ENCODE measurements at regions not wholly inside any gene's neighbourhood (a gene's known extent, or its start where the extent isn't known, plus 50 kb on each side); places are given as distances from the start of the nearest gene placed in this dataset.

DNA sequence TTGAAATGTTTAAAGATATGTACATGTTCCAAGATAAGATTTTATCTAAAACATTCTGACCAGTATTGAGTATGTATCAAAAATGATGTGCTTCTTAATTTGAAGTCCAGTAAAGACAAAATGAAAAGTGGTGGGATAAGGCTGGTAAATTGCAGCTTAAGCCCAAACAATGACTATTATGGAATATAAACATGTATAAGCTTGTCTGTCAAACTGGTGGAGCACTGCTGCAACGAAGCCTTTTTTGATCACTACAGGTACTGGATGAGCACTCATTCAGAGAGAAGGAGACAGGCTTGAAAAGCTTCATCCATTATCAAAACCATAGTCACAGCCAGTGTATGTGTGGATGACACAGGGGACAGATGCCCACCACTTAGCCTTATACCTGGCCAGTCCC lies 138.4 kb downstream of the ATP23 start:
- H3K4me1 Mint-ChIP-seq (ENCODE audit: insufficient read depth, unreplicated experiment): peaks cover 4% of the 10 kb centered on the region

DNA sequence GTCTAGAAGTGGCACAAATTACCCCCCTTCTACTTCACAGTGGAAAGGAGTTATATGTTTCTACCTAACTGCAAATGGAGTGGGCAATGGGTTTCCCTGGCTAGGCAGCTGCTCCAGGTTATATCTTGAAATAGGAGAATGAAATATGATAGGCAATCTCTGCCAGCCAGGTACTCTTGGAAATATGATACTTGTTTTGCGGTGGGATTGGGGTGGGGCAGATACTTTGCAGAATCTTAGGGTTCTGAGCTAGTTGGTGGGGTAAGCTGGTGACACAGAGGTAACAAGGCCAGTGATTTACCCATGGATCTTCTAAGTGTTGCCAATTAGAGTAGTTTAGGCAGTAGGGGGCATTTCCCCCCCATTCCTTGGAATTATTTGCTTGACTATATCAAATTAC lies 140.1 kb downstream of the ATP23 start:
- peak; percentile 31 for DNase-seq (ENCODE audit: unreplicated experiment)
- H3K27me3 Mint-ChIP-seq (ENCODE audit: insufficient read depth, unreplicated experiment): no peaks in the 10 kb centered on the region
- no TSS peak for BruUV-seq (replicated peaks)
- H3K27ac Mint-ChIP-seq (ENCODE audit: low read depth, unreplicated experiment): no peak overlapping the region
- peaks cover 4% of the 10 kb centered on the region for H3K4me1 Mint-ChIP-seq (ENCODE audit: insufficient read depth, unreplicated experiment)
- intact Hi-C loops (cut with micrococcal nuclease): no loop called here
- TF ChIP-seq, protein P1, sequence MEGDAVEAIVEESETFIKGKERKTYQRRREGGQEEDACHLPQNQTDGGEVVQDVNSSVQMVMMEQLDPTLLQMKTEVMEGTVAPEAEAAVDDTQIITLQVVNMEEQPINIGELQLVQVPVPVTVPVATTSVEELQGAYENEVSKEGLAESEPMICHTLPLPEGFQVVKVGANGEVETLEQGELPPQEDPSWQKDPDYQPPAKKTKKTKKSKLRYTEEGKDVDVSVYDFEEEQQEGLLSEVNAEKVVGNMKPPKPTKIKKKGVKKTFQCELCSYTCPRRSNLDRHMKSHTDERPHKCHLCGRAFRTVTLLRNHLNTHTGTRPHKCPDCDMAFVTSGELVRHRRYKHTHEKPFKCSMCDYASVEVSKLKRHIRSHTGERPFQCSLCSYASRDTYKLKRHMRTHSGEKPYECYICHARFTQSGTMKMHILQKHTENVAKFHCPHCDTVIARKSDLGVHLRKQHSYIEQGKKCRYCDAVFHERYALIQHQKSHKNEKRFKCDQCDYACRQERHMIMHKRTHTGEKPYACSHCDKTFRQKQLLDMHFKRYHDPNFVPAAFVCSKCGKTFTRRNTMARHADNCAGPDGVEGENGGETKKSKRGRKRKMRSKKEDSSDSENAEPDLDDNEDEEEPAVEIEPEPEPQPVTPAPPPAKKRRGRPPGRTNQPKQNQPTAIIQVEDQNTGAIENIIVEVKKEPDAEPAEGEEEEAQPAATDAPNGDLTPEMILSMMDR (IDR thresholded peaks at IDR 0.05; ENCODE audit: unreplicated experiment): no peak
- ChIA-PET CTCF (interaction anchor here (0.6 kb wide), 1 partner anchor 1034 kb away, joined by 5 read pairs; no protein-coding TSS in a partner anchor), POLR2A (interaction anchor here (0.7 kb wide), 1 partner anchor 12 kb away, joined by 3 read pairs; no protein-coding TSS in a partner anchor)
- no peaks in the 10 kb centered on the region for H3K36me3 Mint-ChIP-seq (ENCODE audit: insufficient read depth, unreplicated experiment)
- H3K4me3 Mint-ChIP-seq (ENCODE audit: unreplicated experiment): no peak overlapping the region
- no peaks in the 10 kb centered on the region for H3K9me3 Mint-ChIP-seq (ENCODE audit: unreplicated experiment)

More for the DNA sequence above, 138.4 kb downstream of the ATP23 start:
- Mint-ChIP-seq H3K27me3 (ENCODE audit: insufficient read depth, unreplicated experiment) (no peaks in the 10 kb centered on the region), H3K4me3 (ENCODE audit: unreplicated experiment) (no peak overlapping the region), H3K27ac (ENCODE audit: low read depth, unreplicated experiment) (no peak overlapping the region), H3K9me3 (ENCODE audit: unreplicated experiment) (no peaks in the 10 kb centered on the region), H3K36me3 (ENCODE audit: insufficient read depth, unreplicated experiment) (no peaks in the 10 kb centered on the region)
- ChIA-PET POLR2A (interaction anchor here (0.5 kb wide), 1 partner anchor 236 kb away, joined by 3 read pairs; no protein-coding TSS in a partner anchor), CTCF (no interaction called here)
- TF ChIP-seq, protein P1 (IDR thresholded peaks at IDR 0.05; ENCODE audit: unreplicated experiment): no peak
- intact Hi-C loops (cut with micrococcal nuclease): no loop called here
- DNase-seq (ENCODE audit: unreplicated experiment): no peak
- no TSS peak for BruUV-seq (replicated peaks)

DNA sequence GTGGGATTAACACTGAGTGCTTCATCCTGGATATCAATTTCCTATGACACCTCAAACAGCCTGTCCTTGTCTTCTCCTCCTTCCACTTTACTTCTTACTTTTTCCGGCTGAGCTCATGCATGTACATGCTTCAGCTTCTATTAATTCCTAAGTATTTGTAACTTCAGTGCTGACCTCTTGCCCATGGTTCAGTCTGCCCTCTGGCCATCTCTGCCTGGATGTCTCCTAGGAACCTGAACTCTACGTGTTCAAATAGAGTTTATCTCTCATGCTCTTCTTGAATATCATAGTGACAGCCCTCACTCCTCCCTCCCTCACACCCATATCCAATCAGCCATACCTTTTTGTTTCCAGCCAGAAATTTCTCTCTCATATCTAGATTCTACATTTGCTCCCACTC lies 141.6 kb downstream of the ATP23 start:
- no TSS peak for BruUV-seq (replicated peaks)

DNA sequence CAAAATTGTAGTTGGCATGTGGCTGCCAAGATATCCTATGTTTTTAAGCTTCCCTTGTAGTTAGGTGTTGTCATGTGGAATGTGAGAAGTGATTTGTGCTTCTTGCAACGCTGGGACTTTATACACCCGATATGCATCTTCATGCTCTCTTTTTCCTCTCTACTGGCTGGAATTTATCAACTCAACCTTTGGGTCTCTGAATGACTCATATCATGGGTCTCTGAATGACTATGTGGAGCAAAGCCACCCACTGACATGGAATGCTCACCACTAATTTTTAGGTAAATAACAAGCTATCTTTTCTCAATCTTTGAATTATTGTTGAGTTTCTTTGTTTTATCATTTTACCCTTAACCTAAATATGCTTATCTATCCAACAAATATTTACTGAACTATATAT lies 144.6 kb downstream of the ATP23 start:
- no peak overlapping the region for H3K4me3 Mint-ChIP-seq (ENCODE audit: unreplicated experiment)
- ChIA-PET POLR2A (no interaction called here), CTCF (no interaction called here)
- H3K36me3 Mint-ChIP-seq (ENCODE audit: insufficient read depth, unreplicated experiment): no peaks in the 10 kb centered on the region
- H3K9me3 Mint-ChIP-seq (ENCODE audit: unreplicated experiment): no peaks in the 10 kb centered on the region
- no peak overlapping the region for H3K27ac Mint-ChIP-seq (ENCODE audit: low read depth, unreplicated experiment)
- no peak for DNase-seq (ENCODE audit: unreplicated experiment)
- no peaks in the 10 kb centered on the region for H3K4me1 Mint-ChIP-seq (ENCODE audit: insufficient read depth, unreplicated experiment)
- BruUV-seq (replicated peaks): no TSS peak
- intact Hi-C loops (cut with micrococcal nuclease): no loop called here
- TF ChIP-seq, protein P1 (IDR thresholded peaks at IDR 0.05; ENCODE audit: unreplicated experiment): no peak
- H3K27me3 Mint-ChIP-seq (ENCODE audit: insufficient read depth, unreplicated experiment): no peaks in the 10 kb centered on the region

More for the DNA sequence above, 141.6 kb downstream of the ATP23 start:
- POLR2A ChIA-PET: no interaction called here
- Mint-ChIP-seq H3K36me3 (ENCODE audit: insufficient read depth, unreplicated experiment) (no peaks in the 10 kb centered on the region), H3K27ac (ENCODE audit: low read depth, unreplicated experiment) (no peak overlapping the region), H3K4me1 (ENCODE audit: insufficient read depth, unreplicated experiment) (peaks cover 4% of the 10 kb centered on the region), H3K9me3 (ENCODE audit: unreplicated experiment) (no peaks in the 10 kb centered on the region), H3K4me3 (ENCODE audit: unreplicated experiment) (no peak overlapping the region), H3K27me3 (ENCODE audit: insufficient read depth, unreplicated experiment) (no peaks in the 10 kb centered on the region)
- CTCF ChIA-PET: no interaction called here
- DNase-seq (ENCODE audit: unreplicated experiment): no peak
- intact Hi-C loops (cut with micrococcal nuclease): no loop called here
- TF ChIP-seq, protein P1 (IDR thresholded peaks at IDR 0.05; ENCODE audit: unreplicated experiment): no peak

Measured in MCF 10A (cell line).